GM12891 (cell line): ENCODE measurements at regions not wholly inside any gene's neighbourhood (a gene's known extent, or its start where the extent isn't known, plus 50 kb on each side); places are given as distances from the start of the nearest gene placed in this dataset.

ENCODE experiments used
- DNase-seq: peaks from one replicate; pipeline ENCODE4 v3.0.0; 2011; ENCODE audit warnings: low spot score; ENCODE audit not compliant: insufficient read length
- FAIRE-seq: peaks from 2 replicates; lab custom pipeline; 2011; peaks lifted over from hg19 to GRCh38; lab: Jason Lieb, UNC
- PAX5 ChIP-seq: IDR thresholded peaks from 2 replicates; pipeline ENCODE4 v1.6.1; 2011; ENCODE audit warnings: low read length, moderate library complexity, mild to moderate bottlenecking; ENCODE audit not compliant: insufficient read depth, severe bottlenecking
- POLR2A ChIP-seq: IDR thresholded peaks from 2 replicates; pipeline ENCODE4 v1.6.1; 2011; ENCODE audit warnings: low read depth, low read length, control low read depth
- POLR2AphosphoS5 ChIP-seq: IDR thresholded peaks from 2 replicates; pipeline ENCODE4 v1.6.1; 2011; ENCODE audit warnings: low read depth, low read length, control low read depth
- POU2F2 ChIP-seq: IDR thresholded peaks from 2 replicates; pipeline ENCODE4 v1.6.1; 2011; ENCODE audit warnings: low read depth, mild to moderate bottlenecking, control low read depth, low read length, moderate library complexity
- SPI1 ChIP-seq: IDR thresholded peaks from 2 replicates; pipeline ENCODE4 v1.6.1; 2011; ENCODE audit warnings: low read depth, low read length, control low read depth
- TAF1 ChIP-seq: IDR thresholded peaks from 2 replicates; pipeline ENCODE4 v1.6.1; 2011; ENCODE audit warnings: low read depth, low read length, control low read depth

DNA sequence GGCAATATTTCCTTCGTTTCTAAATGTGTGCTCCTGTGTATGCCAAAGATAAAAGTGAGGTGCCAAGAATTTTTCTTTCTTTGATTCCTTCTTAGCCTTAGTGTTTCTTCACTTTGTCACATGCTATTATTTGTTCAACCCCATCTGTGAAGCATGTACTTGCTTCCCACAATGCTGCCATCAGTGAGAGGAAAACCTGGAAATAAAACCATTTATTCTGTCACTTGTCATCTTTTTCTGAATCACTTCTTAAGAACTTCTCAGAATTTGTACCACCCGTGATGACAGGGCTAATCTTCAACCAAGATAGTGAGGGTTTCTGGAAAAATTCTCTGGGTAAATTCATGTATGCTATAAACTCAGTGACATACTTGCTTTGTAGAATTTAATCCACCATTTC, 450.1 kb downstream of the COL12A1 start:
- DNase-seq, result no peak
- FAIRE-seq, result no peak
- TF ChIP-seq POLR2AphosphoS5 (no peak), POU2F2 (no peak), PAX5 (no peak), TAF1 (no peak), SPI1 (no peak), POLR2A (no peak)

- TF ChIP-seq POU2F2, result no peak
- TF ChIP-seq POLR2A, result no peak
- TF ChIP-seq TAF1, result no peak
- TF ChIP-seq PAX5, result no peak
- no peak for TF ChIP-seq SPI1
- no peak for TF ChIP-seq POLR2AphosphoS5
- FAIRE-seq, result no peak
Observed at GRCh38 chr6:74755196-74755595, 450.7 kb downstream of the COL12A1 start.

DNA sequence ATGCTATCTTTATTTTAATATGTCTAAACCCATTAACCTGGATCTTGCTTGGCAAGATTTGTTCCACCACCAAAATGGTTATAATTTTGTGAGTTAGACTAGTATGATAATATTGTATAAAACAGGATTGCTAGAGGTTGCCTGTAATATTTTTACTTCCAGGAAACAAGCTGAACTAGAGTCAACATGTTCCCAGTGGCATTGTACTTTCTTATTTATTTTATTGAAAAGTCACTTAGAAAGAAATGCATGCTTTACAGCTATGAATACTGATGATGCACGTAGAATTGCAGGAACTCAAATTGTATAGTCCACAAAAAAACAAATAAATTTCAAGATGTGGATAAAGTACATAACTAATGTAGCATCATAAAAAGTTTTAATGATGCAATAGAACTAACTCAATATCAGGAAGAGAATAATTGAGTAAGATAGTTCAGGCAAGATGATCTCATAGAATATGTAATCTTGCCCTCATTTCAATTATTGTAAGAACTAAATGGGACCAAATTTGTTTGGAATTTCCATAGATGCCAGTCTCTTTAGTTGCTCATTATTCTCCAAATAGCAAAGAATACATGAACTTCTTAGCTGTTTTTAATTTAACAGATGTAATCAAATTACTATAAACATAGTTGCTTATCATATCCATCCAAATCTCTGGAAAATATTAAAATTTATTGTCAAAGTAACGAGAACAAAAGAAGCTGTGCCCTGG, 451.8 kb downstream of the COL12A1 start:
- TF ChIP-seq SPI1 (no peak), POLR2A (no peak), POU2F2 (no peak), POLR2AphosphoS5 (no peak), TAF1 (no peak), PAX5 (no peak)
- no peak for FAIRE-seq
- DNase-seq, result no peak

More at GRCh38 chr6:74755196-74755595, 450.7 kb downstream of the COL12A1 start:
- DNase-seq, result no peak

GRCh38 chr6:74752303-74752702, 453.6 kb downstream of the COL12A1 start:
- FAIRE-seq (no peak), DNase-seq (no peak)
- TF ChIP-seq POLR2A (no peak), POU2F2 (no peak), SPI1 (no peak), POLR2AphosphoS5 (no peak), TAF1 (no peak), PAX5 (no peak)

- DNase-seq, result no peak
- FAIRE-seq, result no peak
- TF ChIP-seq POLR2A (no peak), POU2F2 (no peak), PAX5 (no peak), POLR2AphosphoS5 (no peak)
Observed at GRCh38 chr6:74750826-74751225, 455.0 kb downstream of the COL12A1 start.

DNA sequence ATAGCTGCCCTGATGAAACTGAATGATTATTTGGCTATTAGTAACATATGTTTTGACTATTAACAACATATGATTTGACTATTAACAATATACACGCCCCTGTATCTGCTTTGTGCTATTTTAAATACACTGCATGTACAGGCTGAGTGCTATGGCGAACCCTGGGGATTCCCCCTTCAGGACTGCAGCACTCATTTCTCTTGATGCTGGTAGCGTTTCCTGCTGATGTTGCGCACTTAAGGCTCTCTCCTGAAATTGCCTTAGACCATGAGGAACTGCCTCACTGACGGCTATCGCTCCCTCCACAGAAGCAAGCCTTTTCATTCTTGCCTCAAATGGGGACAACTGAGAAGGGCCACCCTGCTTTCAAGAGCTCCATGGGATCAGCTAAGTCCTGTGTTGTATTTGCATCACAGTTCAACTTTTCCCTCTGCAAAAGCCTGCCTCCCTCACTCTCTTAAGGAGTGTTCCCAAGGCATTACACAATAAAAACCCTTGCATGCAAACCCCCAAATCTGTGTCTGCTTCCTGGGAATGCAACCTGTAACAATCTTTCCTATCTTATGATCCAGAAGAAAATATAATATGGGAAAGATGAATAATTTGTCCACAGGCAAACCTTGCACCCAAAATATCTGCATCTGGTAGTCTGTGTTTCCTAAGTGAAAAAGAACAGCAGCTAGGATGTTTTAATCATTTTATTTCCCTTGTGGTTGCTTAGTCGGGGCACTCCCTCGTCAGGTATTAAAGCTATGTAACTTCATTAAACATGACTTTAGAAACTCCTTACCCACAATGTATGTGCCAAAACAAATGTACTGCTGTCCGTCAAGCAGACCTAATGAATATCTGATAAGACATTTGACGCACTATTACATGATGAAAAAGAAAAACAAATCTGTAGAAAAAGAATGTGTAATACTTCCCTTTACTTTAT, 456.4 kb downstream of the COL12A1 start:
- DNase-seq (no peak), FAIRE-seq (no peak)
- TF ChIP-seq SPI1 (no peak), POLR2AphosphoS5 (no peak), POU2F2 (no peak), TAF1 (no peak), PAX5 (no peak), POLR2A (no peak)

- DNase-seq (no peak), FAIRE-seq (no peak)
- no peak for TF ChIP-seq TAF1
- TF ChIP-seq SPI1, result no peak
- TF ChIP-seq POLR2AphosphoS5, result no peak
- no peak for TF ChIP-seq POLR2A
- TF ChIP-seq POU2F2, result no peak
- no peak for TF ChIP-seq PAX5
Observed at GRCh38 chr6:74745670-74746069, 460.2 kb downstream of the COL12A1 start.

DNA sequence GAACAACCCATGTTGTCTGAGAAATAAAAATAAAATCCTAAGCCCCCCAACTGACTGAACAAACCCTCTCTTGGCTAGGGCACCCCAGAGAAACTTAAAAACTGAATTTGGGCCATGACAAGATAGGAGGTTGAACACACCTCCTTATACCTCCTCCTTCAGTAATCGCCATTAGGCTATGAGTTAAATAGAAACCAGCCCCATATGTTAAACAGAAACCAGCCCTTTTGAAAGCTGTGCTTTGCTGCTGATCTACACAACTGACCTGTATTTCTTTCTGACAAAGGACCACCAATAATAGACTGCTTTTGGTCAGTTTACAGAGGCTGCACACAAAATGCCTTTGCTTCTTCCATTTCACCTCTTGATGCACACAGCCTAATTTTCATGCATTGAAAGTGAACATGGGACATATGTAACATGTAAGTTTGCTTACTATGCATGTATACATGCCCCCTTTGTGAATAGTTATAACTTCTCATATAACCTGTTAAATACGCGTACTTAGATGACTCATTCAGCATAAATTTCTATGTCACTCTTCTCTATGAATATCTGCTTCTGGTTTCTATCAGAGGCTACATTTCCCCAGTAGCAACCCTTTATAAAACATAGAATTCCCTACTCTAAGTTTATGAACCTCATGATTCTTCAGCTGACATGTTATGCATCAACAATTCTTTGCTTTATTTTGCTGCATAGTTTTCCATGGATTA, 462.9 kb downstream of the COL12A1 start:
- TF ChIP-seq SPI1, result no peak
- no peak for TF ChIP-seq TAF1
- no peak for TF ChIP-seq POLR2AphosphoS5
- TF ChIP-seq PAX5, result no peak
- FAIRE-seq (no peak), DNase-seq (no peak)

- DNase-seq, result no peak
- TF ChIP-seq POLR2AphosphoS5 (no peak), POU2F2 (no peak), POLR2A (no peak), PAX5 (no peak), TAF1 (no peak), SPI1 (no peak)
- FAIRE-seq, result no peak
Observed at GRCh38 chr6:74741646-74742045, 464.2 kb downstream of the COL12A1 start.
